ENCODE measurements at regions not wholly inside any gene's neighbourhood (a gene's known extent, or its start where the extent isn't known, plus 50 kb on each side); places are given as distances from the start of the nearest gene placed in this dataset.
A peak's percentile ranks its signal among the peaks of the same experiment; 100 is the strongest.

DNA sequence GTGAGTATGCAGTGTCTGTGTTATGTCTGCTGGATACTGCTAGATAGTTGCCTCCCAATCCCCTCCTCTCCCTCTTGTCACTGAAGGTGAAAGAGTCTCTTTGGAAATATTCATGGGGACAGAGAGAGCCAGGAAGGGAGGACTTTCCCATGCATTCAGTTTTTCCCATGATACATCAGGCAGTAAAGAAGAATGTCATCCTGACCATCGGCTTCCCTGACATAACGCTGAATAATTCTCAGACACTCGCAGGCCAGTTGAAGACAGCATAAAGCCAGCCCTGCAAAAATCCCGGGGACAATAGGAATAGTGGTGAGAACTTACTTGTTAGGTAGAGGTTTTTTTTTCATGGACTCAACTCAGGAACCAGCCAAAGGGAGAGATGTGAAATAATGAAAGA, 58.1 kb downstream of the KLF4 start:
- Mint-ChIP-seq H3K27ac (no peak overlapping the region), H3K4me1 (no peaks in the 10 kb centered on the region), H3K9me3 (no peaks in the 10 kb centered on the region), H3K4me3 (no peak overlapping the region), H3K36me3 (no peaks in the 10 kb centered on the region), H3K27me3 (peaks cover 3% of the 10 kb centered on the region)
- no peak for DNase-seq

DNA sequence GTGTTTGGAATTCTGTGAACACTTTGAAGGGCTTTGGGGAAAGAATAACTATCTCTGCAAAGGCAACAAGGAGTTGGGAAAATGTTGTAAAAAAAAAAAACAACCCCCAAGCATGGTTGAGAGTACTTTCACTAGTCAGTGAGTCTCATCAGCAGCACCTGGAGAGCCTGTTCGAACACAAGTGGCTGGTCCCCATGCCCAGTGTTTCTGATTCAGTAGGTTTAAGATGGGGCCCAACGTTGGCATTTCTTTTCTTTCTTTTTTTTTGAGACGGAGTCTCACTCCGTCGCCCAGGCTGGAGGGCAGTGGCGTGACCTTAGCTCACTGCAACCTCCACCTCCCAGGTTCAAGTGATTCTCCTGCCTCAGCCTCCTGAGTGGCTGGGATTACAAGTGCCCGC, 59.5 kb downstream of the KLF4 start:
- Mint-ChIP-seq H3K27me3 (peaks cover 7% of the 10 kb centered on the region), H3K27ac (no peak overlapping the region), H3K4me3 (no peak overlapping the region), H3K9me3 (no peaks in the 10 kb centered on the region), H3K4me1 (peaks cover 3% of the 10 kb centered on the region), H3K36me3 (no peaks in the 10 kb centered on the region)
- no peak for DNase-seq

DNA sequence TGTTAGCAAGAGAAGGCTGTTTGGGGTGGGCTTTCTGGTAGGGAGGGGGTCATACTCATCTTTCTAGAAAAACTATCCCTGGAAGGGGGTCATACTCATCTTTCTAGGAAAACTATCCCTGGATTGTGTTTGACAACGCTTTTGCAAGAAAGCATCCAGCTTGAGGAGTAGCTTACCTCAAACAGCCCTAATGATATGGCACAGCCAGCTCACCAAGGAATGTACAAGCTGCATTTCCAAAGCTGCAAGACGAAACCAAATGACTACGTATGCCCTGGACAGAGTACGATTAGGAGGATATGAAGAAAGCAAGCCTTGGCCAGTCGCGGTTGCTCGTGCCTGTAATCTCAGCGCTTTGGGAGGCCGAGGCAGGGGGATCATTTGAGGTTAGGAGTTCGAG, 63.4 kb downstream of the KLF4 start:
- Mint-ChIP-seq H3K27ac (no peak overlapping the region), H3K4me3 (no peak overlapping the region), H3K9me3 (no peaks in the 10 kb centered on the region), H3K4me1 (peaks cover 7% of the 10 kb centered on the region), H3K27me3 (peaks cover 25% of the 10 kb centered on the region), H3K36me3 (no peaks in the 10 kb centered on the region)
- no peak for DNase-seq

DNA sequence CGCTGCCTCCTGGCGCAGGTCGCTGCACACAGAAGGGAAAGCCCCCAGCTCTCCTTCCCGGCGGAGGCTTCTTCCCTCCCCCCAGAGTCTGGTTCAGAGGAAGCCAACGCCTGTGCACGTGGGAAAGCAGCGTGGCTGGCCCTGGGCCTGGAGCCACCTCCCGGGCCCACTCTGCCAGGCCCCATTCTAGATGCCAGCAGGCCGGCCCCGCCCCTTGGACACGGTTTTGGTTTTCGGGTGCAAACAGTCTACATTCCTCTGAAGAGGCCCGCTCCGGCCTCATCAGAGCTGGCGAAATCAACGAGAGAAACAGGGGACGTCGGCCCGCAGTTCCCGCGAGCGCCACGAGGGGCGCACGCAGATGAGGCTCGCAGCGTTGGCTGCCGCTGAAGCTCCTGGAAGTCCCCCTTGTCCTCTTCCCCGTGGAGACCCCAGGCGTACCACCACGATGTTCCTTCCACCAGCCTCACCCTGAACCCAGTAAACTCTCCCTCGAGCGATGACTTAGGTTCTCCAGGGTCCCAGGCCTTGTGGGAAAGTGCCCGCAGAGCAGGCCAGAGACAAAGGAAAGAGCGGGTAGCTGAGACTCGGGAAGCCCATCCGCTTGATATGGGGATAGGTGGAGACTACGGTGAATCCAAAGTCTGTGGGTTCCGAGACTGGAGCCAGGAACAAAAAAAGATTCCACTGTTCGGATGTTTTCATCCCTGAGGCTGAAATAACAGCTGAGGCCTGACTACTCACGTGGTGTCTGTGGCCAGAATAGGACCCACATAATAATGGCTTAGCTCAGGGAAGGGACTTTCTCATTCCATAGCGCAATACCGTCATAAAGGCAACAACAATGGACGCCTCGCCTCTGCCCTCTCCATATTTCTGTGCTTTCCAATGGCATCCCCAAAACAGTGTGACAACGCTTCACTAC, 64.2 kb downstream of the KLF4 start:
- peaks cover 7% of the 10 kb centered on the region for H3K4me1 Mint-ChIP-seq
- no peaks in the 10 kb centered on the region for H3K9me3 Mint-ChIP-seq
- H3K36me3 Mint-ChIP-seq, result no peaks in the 10 kb centered on the region
- no peak overlapping the region for H3K27ac Mint-ChIP-seq
- H3K27me3 Mint-ChIP-seq, result peaks cover 25% of the 10 kb centered on the region
- peak overlapping the region; percentile 25 for H3K4me3 Mint-ChIP-seq
- DNase-seq, result peak; percentile 63

DNA sequence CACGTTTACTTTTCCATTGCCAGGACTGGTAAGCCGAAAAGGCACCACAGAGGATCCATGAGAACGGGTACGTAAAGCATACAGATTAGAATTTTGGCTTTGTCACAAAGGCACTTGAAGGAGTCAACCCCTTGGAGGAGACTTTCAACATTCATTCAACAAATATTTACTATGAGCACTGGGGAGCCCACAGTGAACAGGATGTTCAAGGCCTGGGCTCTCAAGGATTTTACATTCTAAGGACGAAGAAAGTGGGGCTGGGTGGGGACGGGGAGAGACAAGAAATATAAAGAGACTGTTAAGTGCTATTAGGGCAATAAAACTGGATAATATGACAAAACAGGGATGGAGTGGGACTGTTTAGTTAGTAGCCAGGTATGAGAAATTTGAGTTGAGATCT, 66.0 kb downstream of the KLF4 start:
- no peak overlapping the region for H3K27ac Mint-ChIP-seq
- peaks cover 7% of the 10 kb centered on the region for H3K4me1 Mint-ChIP-seq
- no peaks in the 10 kb centered on the region for H3K9me3 Mint-ChIP-seq
- peaks cover 25% of the 10 kb centered on the region for H3K27me3 Mint-ChIP-seq
- H3K4me3 Mint-ChIP-seq, result no peak overlapping the region
- no peaks in the 10 kb centered on the region for H3K36me3 Mint-ChIP-seq
- DNase-seq, result no peak

DNA sequence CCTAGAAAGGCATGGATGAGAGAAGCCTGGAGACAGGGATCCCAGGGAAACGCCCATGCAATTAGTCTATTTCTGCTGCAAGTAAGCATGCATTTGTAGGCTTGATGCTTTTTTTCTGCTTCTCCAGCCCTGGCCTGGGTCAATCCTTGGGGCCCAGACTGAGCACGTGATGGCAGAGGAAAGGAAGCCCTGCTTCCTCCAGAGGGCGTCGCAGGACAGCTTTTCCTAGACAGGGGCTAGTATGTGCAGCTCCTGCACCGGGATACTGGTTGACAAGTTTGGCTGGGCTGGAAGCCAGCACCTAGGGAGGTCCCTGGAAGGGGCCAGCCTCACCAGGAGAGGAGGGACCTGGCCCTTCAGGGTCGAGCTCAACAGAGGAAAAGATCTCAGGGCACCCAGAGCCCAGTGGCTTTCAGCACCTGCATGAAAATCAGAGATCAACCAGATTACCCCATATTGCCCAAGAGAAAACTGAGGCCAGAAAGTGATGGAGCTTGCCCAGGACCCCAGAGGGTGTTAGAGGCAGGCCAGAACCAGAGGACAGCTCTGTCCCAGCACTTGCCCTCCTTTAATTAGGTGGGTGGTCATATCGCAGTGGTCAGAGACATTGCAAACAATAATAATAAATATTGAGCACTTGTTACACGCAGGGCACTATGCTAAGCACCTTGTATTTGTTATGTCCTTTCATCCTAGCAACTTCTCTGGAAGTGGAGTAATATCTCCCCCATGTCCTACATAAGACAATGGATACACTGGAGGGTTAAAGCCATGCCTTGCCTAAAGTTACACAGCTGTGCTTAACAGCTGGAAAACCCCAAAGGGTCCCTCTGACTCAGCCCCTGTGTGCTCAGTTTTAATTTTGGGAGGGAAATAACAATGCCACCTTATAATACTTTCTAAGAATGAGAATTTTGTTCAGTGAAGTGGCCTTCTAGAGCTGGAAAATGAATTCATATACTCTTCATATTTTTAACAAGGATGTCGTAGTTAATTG, 67.1 kb downstream of the KLF4 start:
- DNase-seq, result peak; percentile 32
- no peak overlapping the region for H3K4me3 Mint-ChIP-seq
- no peaks in the 10 kb centered on the region for H3K36me3 Mint-ChIP-seq
- H3K27ac Mint-ChIP-seq, result no peak overlapping the region
- peaks cover 7% of the 10 kb centered on the region for H3K4me1 Mint-ChIP-seq
- H3K27me3 Mint-ChIP-seq, result peaks cover 25% of the 10 kb centered on the region
- no peaks in the 10 kb centered on the region for H3K9me3 Mint-ChIP-seq

DNA sequence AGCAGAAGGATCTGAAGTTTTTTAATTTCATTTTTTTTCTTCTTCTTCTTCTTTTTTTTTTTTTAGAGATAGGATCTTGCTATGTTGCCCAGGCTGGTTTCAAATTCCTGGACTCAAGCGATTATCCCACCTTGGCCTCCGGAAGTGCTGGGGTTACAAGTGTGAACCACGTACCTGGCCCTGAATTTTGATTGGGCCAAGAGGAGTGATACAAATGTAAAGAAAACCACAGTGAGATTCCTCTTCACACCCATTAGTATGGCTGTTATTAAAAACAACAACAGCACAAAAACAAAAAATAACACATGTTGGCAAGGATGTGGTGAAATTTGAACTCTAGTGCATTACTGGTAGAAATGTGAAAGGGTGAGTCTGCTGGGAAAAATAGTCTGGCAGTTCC, 79.1 kb downstream of the KLF4 start:
- Mint-ChIP-seq H3K9me3 (no peaks in the 10 kb centered on the region), H3K4me1 (no peaks in the 10 kb centered on the region), H3K27me3 (peaks cover 4% of the 10 kb centered on the region), H3K36me3 (no peaks in the 10 kb centered on the region), H3K27ac (no peak overlapping the region), H3K4me3 (no peak overlapping the region)
- no peak for DNase-seq

DNA sequence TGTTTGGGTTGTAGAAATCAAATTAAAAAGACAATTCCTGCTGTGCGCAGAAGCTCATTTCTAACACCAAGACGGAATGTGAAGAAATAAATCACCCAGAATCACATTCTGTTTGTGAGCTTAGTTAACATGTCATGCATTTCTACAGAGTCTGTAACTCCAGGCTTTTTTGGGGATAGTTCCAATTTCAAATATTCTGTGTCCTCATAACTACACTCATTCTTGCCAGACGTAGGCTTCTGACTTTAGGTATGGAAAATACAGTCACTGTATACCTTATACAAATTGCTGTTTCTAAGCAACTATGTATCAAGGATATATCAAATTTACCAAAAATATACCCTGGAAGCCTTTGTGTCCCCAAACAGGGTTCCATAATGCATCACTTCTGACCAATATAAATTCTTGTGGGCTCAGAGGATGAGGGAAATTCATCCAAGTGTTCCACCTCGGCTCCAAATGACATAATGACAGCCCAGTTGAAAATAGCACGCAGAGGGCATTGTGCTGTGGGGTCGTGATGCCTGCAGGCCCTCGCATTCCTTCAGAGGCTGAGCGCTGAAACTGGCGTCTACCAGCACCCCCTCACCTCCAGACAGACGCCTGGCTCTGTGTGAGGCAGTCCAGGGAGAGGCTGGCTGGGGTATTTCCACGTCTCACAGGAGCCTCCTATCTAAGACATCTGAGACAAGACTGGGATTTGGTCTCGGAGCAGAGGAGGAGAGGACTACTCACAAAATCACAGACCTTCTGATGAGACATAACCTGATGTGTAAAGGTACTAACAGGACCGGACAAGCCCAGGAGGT, 79.8 kb downstream of the KLF4 start:
- Mint-ChIP-seq H3K27me3 (peaks cover 4% of the 10 kb centered on the region), H3K36me3 (no peaks in the 10 kb centered on the region), H3K9me3 (no peaks in the 10 kb centered on the region), H3K4me3 (no peak overlapping the region), H3K27ac (no peak overlapping the region), H3K4me1 (no peaks in the 10 kb centered on the region)
- DNase-seq, result no peak

DNA sequence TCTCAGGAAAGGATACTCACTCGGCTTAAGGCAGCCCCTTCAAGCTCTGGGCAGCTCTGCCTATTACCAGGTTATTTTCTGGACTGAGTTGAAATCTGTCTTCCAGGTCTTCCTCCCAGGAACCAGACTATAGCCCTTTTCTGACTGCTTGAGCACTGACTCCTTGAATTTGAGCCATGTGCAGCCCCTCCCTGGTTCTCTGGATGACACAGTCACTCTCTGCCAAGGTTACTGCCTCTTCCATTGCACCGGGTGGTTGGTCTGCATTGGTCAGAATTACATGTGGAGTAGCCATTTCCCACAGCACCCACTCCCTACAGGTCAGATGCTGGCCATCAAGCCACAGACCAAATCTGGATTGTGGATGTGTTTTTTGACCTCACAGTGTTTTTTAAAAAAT, 81.9 kb downstream of the KLF4 start:
- Mint-ChIP-seq H3K4me3 (no peak overlapping the region), H3K9me3 (no peaks in the 10 kb centered on the region), H3K27ac (no peak overlapping the region), H3K4me1 (no peaks in the 10 kb centered on the region), H3K36me3 (no peaks in the 10 kb centered on the region), H3K27me3 (peaks cover 4% of the 10 kb centered on the region)
- DNase-seq, result no peak

DNA sequence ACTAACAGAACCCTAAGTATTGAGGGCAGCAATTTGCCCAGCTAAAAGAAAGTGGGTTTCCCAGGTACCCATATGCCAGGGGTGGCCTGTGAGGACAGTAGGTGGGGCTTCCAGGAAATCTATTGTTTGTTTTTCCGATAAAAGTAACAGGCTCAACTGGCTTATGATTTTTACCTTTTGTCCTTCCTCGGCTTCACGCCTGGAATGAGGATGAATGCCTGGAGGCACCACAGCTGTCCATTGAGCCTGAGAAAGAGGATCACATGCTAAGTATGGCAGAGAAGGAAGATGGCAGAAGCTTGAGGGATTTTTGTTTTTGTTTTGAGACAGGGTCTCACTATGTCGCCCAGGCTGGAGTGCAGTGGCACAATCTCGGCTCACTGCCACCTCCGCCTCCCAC, 84.1 kb downstream of the KLF4 start:
- Mint-ChIP-seq H3K27me3 (peaks cover 4% of the 10 kb centered on the region), H3K4me3 (no peak overlapping the region), H3K4me1 (no peaks in the 10 kb centered on the region), H3K36me3 (no peaks in the 10 kb centered on the region), H3K27ac (no peak overlapping the region), H3K9me3 (no peaks in the 10 kb centered on the region)
- DNase-seq, result no peak

DNA sequence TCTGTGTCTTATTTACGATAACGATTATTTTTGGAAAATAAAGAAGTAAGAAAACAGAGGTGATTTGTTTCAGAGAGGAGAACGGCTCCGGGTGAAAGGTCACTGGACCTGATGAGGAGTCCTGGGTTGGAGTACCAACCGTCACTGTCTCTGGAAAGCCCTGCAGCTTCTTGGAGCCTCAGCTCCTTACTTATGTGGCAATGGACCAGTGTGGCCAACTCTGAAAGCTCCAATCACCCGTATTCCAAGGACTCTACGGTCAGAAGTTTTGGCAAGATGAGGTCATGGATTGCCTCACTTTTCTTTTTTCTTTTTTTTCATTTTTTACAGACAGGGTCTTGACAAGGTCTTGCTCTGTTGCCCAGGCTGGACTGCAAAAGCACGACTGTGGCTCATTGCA, 84.8 kb downstream of the KLF4 start:
- no peak for DNase-seq
- Mint-ChIP-seq H3K27me3 (peaks cover 4% of the 10 kb centered on the region), H3K27ac (no peak overlapping the region), H3K4me1 (no peaks in the 10 kb centered on the region), H3K4me3 (no peak overlapping the region), H3K36me3 (no peaks in the 10 kb centered on the region), H3K9me3 (no peaks in the 10 kb centered on the region)

DNA sequence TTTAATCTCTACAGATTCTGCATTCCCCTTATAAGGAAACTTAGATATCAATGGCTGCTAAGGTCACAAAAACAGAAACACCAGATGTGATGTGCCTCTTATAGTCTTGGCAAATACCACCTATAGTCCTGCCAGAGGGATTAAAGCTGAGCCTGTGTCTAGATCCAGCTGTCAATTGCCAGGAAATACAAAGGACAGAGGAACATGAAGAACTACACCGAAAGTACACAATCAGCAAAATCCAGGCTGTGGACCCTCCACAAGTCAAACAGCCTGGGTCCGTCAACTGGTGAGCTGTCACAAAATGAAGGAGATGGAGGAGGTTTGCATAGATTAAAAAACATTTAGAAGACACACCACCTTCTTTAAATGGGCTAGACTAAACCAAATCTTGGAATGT, 85.4 kb downstream of the KLF4 start:
- Mint-ChIP-seq H3K27ac (no peak overlapping the region), H3K4me1 (no peaks in the 10 kb centered on the region), H3K9me3 (no peaks in the 10 kb centered on the region), H3K36me3 (no peaks in the 10 kb centered on the region), H3K4me3 (no peak overlapping the region), H3K27me3 (peaks cover 4% of the 10 kb centered on the region)
- DNase-seq, result no peak

DNA sequence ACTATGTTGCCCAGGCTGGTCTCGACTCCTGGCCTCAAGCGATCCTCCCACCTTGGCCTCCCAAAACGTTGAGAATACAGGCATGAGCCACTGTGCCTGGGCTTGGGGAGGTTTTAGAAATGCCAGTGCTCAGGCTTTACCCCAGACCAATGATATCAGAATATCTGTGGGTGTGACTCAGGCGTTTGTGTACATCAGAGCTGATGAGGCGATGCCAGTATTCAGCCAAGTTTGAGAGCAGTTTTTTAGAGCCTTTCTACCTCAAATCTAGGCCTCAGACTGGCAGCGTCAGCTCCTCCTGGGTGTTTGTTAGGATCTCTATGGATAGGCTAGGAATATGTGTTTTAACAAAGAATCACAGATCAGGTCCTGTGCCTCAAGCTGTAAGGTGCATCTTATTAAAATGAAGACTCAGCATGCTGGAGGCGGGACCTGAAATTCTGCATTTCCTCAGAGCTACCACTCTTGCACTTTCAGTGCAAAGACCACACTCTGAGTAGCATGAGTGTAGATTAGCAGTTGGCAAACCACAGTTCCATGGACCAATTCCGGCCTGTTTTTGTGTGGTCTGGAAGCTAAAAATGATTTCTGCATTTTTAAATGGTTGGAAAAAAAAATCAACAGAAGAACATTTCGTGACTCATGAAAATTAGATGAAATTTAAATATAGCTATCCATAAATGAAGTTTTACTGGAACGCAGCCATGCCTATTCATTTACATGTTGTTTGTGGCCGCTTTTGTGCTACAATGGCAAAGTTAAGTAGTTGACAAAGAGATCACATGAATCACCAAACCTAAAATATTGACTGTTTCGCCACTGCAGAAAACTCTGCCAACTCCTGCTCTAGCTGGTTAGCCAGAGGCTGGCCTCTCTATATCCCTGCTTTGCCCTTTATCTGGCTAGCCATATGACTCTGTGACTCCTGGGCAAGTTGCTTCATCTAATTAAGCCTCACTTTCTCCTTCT, 92.2 kb downstream of the KLF4 start:
- H3K9me3 Mint-ChIP-seq, result no peaks in the 10 kb centered on the region
- H3K4me1 Mint-ChIP-seq, result no peaks in the 10 kb centered on the region
- no peak for DNase-seq

DNA sequence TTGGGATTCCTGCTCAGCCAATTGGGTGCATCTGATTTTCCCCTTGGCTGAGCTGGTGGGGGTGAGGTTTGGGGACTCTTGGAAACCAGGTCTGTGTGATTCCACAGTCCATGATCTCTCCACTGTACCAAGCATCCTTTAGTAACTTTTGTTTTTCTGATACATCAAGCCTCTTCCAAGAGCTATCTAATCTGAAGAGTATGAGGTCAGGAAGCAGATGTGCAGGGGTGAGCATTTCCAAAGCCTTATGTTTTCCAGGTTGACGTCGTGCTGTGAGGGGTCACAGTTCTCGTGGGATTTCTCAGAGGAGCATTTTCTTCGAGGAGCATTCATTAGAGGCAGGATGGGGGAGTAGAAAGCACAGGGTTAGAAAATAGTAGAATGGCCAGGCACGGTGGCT, 95.3 kb downstream of the KLF4 start:
- DNase-seq, result no peak
- no peaks in the 10 kb centered on the region for H3K36me3 Mint-ChIP-seq
- H3K27me3 Mint-ChIP-seq, result peaks cover 4% of the 10 kb centered on the region
- H3K4me3 Mint-ChIP-seq, result no peak overlapping the region
- H3K4me1 Mint-ChIP-seq, result no peaks in the 10 kb centered on the region
- no peaks in the 10 kb centered on the region for H3K9me3 Mint-ChIP-seq
- H3K27ac Mint-ChIP-seq, result no peak overlapping the region

More for the DNA sequence above, 92.2 kb downstream of the KLF4 start:
- Mint-ChIP-seq H3K27me3 (peaks cover 4% of the 10 kb centered on the region), H3K36me3 (no peaks in the 10 kb centered on the region), H3K4me3 (no peak overlapping the region), H3K27ac (no peak overlapping the region)

All from activated naive CD8-positive, alpha-beta T cell treated with anti-CD3 and anti-CD28 coated beads for 36 hours (primary cell).